GM18867 (cell line): ENCODE measurements at regions not wholly inside any gene's neighbourhood (a gene's known extent, or its start where the extent isn't known, plus 50 kb on each side); places are given as distances from the start of the nearest gene placed in this dataset.
A peak's percentile ranks its signal among the peaks of the same experiment; 100 is the strongest.

Experiments used
- ATAC-seq: cut with Tn5 transposase; IDR thresholded peaks from one replicate; pipeline ENCODE4 v1.9.1; 2021; ENCODE audit warnings: mild to moderate bottlenecking, moderate library complexity; ENCODE audit not compliant: unreplicated experiment

DNA sequence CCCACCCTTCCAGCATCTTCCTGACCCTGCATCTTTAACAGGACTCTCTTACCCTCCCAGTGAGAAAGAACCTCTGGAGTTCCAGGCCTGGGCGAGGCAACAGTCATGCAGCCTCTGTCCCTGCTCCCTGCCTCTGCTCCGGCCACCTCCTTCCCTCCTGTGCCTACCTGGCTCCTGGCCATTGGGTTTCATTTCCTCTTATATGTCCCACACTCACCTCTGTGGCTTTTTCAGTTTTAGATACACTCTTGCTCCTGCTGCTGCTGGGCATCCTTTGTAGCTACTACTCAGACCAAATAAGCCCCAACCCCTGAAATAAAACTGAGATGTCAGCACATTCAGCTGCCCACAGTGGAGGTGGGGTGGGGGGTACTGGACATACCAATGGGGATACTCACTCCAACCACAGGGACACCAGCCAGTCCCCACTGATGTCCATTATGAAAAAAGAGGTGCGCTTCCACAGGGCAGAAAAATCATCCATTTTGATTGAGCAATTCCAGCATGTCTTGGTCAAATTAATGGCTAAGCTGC, 99.1 kb upstream of the NRXN3 start:
- ATAC-seq: no peak

DNA sequence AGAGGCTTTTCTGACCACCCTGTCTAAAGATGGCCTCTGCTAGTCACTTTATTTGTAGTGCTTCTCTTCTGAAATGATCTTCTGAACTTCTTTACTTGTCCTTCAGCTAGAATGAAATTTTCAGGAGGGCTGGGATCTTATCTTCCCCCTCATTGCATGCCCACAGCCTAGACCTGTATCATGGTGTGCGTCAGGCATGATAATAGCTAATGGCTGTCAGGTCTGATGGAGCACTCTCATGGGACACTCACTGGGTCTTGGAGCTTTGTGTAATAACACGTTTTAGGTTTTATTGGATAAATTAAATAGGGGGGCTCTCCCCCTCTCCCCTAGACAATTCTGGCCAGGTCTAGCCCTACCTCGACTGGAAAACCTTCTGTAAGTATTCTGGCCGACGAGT, 97.1 kb upstream of the NRXN3 start:
- ATAC-seq: no peak

- no peak for ATAC-seq
Observed at GRCh38 chr14:78074561-78074960, 95.6 kb upstream of the NRXN3 start.

GRCh38 chr14:78075033-78075432, 95.1 kb upstream of the NRXN3 start:
- no peak for ATAC-seq

DNA sequence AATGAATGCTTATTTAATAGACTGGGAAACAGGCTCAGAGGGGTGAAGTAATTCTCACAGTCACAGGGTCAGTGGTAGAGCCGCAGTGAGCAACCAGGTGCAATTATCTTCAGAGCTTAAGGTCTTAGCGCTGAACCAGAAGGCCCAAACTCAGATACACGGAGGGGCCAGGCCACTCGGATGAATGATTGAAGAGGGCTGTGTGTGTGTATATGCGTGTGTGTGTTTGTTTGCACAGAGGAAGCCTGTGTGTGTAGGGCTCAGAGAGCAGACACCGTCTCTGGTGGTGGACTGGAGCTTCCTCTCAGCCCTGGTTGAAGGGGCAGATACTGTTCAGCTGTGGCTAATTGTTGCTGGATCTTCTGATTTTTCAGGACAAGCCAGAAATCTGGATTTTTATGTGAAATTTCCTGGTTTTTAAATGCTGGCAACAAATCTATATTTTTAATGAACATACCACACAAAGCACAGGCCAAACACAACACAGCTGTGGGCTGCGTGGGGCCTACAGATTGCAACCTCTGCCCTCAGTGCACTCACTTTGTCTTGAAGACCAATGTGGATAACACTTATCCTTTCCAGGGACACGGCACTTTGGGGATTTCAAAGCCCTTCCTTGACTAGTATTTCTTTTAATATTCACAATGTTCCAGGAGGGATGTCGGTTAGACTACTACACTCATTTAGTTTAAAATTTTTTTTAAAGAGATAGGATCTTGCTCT, 94.5 kb upstream of the NRXN3 start:
- no peak for ATAC-seq

GRCh38 chr14:78081245-78081644, 88.9 kb upstream of the NRXN3 start:
- no peak for ATAC-seq

GRCh38 chr14:78083837-78084236, 86.3 kb upstream of the NRXN3 start:
- ATAC-seq: no peak

DNA sequence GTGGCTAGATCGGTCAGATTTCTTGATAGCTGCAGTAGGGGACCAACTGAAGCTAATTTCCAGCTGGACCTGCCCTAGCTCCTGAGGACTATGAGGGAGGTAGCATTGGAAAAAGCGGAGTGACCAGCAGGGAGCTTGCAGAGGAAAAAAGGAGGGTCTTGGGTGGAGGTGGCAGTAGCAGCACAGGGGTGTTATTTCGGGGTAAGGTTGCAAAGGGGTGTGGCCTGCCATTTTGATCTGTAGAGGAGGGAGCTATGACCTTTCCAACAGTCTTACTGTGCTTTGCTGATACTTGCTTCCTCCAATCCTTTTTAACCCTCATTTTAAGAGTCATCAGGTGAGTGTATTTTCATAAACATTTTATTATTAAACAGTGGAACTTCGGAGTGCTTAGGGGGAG, 83.8 kb upstream of the NRXN3 start:
- no peak for ATAC-seq

GRCh38 chr14:78088916-78089315, 81.3 kb upstream of the NRXN3 start:
- ATAC-seq: no peak

GRCh38 chr14:78090864-78091263, 79.3 kb upstream of the NRXN3 start:
- no peak for ATAC-seq

DNA sequence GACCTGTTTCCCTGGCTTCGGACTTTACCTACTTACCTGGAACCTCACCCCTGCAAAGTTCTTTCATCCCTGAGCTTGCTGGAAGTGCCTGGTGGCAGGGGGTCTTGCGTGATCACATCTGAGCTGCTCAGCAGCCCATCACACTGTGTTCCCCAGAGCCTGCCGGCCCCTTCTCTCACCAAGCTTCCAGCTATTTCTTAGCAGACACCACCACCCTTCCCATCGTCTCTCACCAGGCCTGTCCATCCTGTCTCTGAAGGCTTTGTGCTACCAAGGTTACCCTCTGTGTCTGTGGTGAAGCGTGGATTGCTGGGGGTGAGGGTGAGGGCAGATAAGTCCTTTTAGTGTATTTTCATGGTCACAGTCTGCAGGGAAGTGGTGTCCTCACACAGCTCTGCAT, 78.8 kb upstream of the NRXN3 start:
- no peak for ATAC-seq

GRCh38 chr14:78092040-78092439, 78.1 kb upstream of the NRXN3 start:
- no peak for ATAC-seq

DNA sequence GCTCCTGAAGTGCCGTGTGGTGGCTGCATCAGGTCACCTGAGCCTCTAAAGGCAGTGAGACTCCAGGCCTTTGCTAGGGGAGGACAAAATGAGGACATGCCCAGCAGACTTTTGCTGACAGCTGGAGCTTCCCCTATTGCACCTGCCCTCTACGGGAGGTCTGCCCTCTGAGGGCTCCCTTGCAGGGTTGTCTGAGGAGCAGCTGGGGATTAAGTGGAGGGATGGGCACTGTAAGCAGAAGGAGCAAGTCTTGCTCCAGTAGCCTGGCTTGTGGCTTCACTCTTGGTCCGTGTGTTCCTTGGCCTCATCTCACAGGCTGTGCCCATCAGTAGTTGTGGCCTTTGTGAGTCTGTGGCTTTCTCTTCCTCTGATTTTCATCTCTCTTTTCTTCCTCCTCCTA, 66.9 kb upstream of the NRXN3 start:
- no peak for ATAC-seq

GRCh38 chr14:78104160-78104559, 66.0 kb upstream of the NRXN3 start:
- ATAC-seq: no peak

DNA sequence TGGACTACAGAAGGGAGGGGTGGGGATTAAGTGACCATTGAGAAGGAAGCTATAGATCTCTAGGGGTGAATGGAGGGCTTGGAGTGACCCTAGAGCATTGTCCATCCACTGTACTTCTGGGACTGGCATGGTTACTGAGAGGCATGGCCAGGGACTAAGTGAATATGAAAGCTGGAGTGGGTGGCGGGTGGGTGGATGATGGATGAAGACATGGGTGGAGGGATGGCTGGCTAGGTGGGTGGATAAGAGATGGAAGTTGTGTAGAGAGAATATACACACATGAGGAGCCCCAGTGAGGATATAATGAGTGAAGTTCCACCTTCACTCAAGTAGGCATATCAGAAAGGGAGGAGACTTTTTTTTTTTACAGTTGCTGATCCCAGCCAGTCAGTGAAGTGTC, 65.5 kb upstream of the NRXN3 start:
- no peak for ATAC-seq

GRCh38 chr14:78106381-78106780, 63.8 kb upstream of the NRXN3 start:
- ATAC-seq: no peak

DNA sequence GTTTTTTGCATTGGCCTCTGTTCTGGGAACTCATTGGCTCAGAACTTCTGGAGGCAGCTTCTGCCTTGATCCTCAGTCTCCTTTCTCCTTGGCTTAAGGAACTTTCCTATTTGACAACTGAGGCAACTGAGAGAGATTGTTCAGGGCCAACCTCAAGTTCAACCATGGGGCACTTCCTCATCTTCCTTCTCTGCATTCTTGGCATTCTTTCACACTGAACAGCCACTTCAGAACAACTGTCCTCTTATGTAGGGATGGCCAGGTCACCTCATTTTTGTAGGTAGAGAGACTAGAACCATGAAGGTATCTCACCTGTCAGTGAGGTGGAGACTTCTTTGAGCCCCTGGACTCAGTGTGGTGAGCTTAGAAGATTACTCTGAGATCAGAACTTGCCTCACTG, 63.0 kb upstream of the NRXN3 start:
- no peak for ATAC-seq

GRCh38 chr14:78119440-78119839, 50.7 kb upstream of the NRXN3 start:
- peak; percentile 58 for ATAC-seq
